Posterior cingulate gyrus (tissue), 11 donors: ENCODE measurements at regions not wholly inside any gene's neighbourhood (a gene's known extent, or its start where the extent isn't known, plus 50 kb on each side); places are given as distances from the start of the nearest gene placed in this dataset.

Source experiments
- DNase-seq, 10 donors: peaks; one replicate each; pipeline versions ENCODE4 v3.0.0 to v3.0.0-alpha.2; 2020 to 2021; ENCODE audit warnings: mixed read lengths in 3 of 10
- intact Hi-C: fragments of 100-400 bp; cut with DNase I; formaldehyde crosslinking; loops from one replicate; pipeline ENCODE4 v1.15.1; 2023

- intact Hi-C loops, result no loop called here
- DNase-seq, result no peak
Observed at GRCh38 chr10:117698809-117699208, 156.3 kb downstream of the EMX2 start.

- intact Hi-C loops, result no loop called here
- no peak for DNase-seq
Observed at GRCh38 chr10:117699436-117700075, 157.0 kb downstream of the EMX2 start.

GRCh38 chr10:117710181-117710798 lies 167.7 kb downstream of the EMX2 start:
- DNase-seq, result no peak
- intact Hi-C loops, result no loop called here

- intact Hi-C loops, result no loop called here
- no peak for DNase-seq
Observed at GRCh38 chr10:117716889-117717288, 174.3 kb downstream of the EMX2 start.

- DNase-seq, result no peak
- intact Hi-C loops, result no loop called here
Observed at GRCh38 chr10:117718986-117719920, 176.7 kb downstream of the EMX2 start.

- intact Hi-C loops, result no loop called here
Observed at GRCh38 chr10:117720931-117721835, 178.6 kb downstream of the EMX2 start.

GRCh38 chr10:117721873-117722272 lies 179.3 kb downstream of the EMX2 start:
- DNase-seq, result no peak
- intact Hi-C loops, result no loop called here

More at GRCh38 chr10:117720931-117721835, 178.6 kb downstream of the EMX2 start:
- no peak for DNase-seq

- intact Hi-C loops, result no loop called here
- no peak for DNase-seq
Observed at GRCh38 chr10:117723343-117723742, 180.8 kb downstream of the EMX2 start.

GRCh38 chr10:117725993-117726392 lies 183.4 kb downstream of the EMX2 start:
- intact Hi-C loops, result no loop called here
- DNase-seq, result no peak

GRCh38 chr10:117726596-117727295 lies 184.2 kb downstream of the EMX2 start:
- intact Hi-C loops, result no loop called here
- no peak for DNase-seq

- DNase-seq, result no peak
- intact Hi-C loops, result no loop called here
Observed at GRCh38 chr10:117727421-117727820, 184.9 kb downstream of the EMX2 start.

- intact Hi-C loops, result no loop called here
- no peak for DNase-seq
Observed at GRCh38 chr10:117728087-117728486, 185.5 kb downstream of the EMX2 start.

- no peak for DNase-seq
- intact Hi-C loops, result no loop called here
Observed at GRCh38 chr10:117729156-117729555, 186.6 kb downstream of the EMX2 start.

GRCh38 chr10:117731121-117731791 lies 188.7 kb downstream of the EMX2 start:
- intact Hi-C loops, result no loop called here

GRCh38 chr10:117734731-117735405 lies 192.3 kb downstream of the EMX2 start:
- intact Hi-C loops, result no loop called here
- peak in 3 of 10 donors; percentile 20 to 85 (median 73) for DNase-seq

More at GRCh38 chr10:117731121-117731791, 188.7 kb downstream of the EMX2 start:
- DNase-seq, result no peak

GRCh38 chr10:117736655-117737054 lies 194.1 kb downstream of the EMX2 start:
- intact Hi-C loops, result no loop called here
- DNase-seq, result no peak

GRCh38 chr10:117740088-117740487 lies 197.5 kb downstream of the EMX2 start:
- DNase-seq, result no peak
- intact Hi-C loops, result no loop called here

- no peak for DNase-seq
- intact Hi-C loops, result no loop called here
Observed at GRCh38 chr10:117740691-117741222, 198.2 kb downstream of the EMX2 start.
